Body of pancreas (tissue), 4 donors: ENCODE measurements at regions not wholly inside any gene's neighbourhood (a gene's known extent, or its start where the extent isn't known, plus 50 kb on each side); places are given as distances from the start of the nearest gene placed in this dataset.
A peak's percentile ranks its signal among the peaks of the same experiment; 100 is the strongest.

Experiments
- ATAC-seq: fragments of 150-250 bp; one replicate; pipeline ENCODE4 v1.9.1; 2016
- DNase-seq, 4 donors: peaks; one replicate each; pipeline ENCODE4 v3.0.0-alpha.2; 2019
- H3K27ac ChIP-seq, 4 donors: fragments of 200-600 bp; sonication (generic); 1 replicate in 3 of 4; 2 replicates in 1 of 4; pipeline versions ENCODE4 v1.5.1 to v1.6.1; 2016 to 2019; ENCODE audit warnings: mild to moderate bottlenecking in 1 of 4, mixed read lengths in 1 of 4, moderate library complexity in 1 of 4
- H3K27me3 ChIP-seq, 2 donors: fragments of 200-600 bp; sonication (generic); one replicate each; pipeline ENCODE4 v1.6.0; 2016; ENCODE audit warnings: mild to moderate bottlenecking in 1 of 2
- H3K36me3 ChIP-seq, 2 donors: fragments of 200-600 bp; sonication (generic); replicated peaks in 1 of 2; 2 replicates each; pipeline ENCODE4 v1.5.1; 2016; ENCODE audit warnings: low read depth in 2 of 2; ENCODE audit not compliant: insufficient read depth in 1 of 2
- H3K4me1 ChIP-seq: fragments of 200-600 bp; sonication (generic); one replicate; pipeline ENCODE4 v1.6.0; 2016
- H3K4me3 ChIP-seq, 2 donors: fragments of 200-600 bp; sonication (generic); 1 replicate in 1 of 2; 2 replicates in 1 of 2; pipeline ENCODE4 v1.5.1; 2016 to 2019
- H3K9me3 ChIP-seq, 3 donors: fragments of 200-600 bp; sonication (generic); 1 replicate in 2 of 3; 2 replicates in 1 of 3; pipeline ENCODE4 v1.5.1; 2016
- POLR2A ChIP-seq, 3 donors: fragments of 450-650 bp; IDR thresholded peaks; one replicate each; pipeline ENCODE4 v1.6.1; 2016; ENCODE audit warnings: antibody characterized with exemption in 3 of 3, mild to moderate bottlenecking in 2 of 3
- WGBS, 2 donors: methylation state at CpG; one replicate each; pipeline ENCODE4 v1.1.5; 2017; 5-methylcytosine and 5-hydroxymethylcytosine counted together
- intact Hi-C: fragments of 100-400 bp; cut with DNase I; formaldehyde crosslinking; loops from one replicate; pipeline ENCODE4 v1.15.1; 2023
- TF ChIP-seq, protein P1 (sequence below), 7 experiments: fragments of 450-650 bp in 4 of 7; fragments of 200-600 bp in 3 of 7; sonication (generic) in 3 of 7; IDR thresholded peaks; one replicate each; pipeline ENCODE4 v1.5.1; 2016 to 2019; ENCODE audit warnings: antibody characterized with exemption in 7 of 7

DNA sequence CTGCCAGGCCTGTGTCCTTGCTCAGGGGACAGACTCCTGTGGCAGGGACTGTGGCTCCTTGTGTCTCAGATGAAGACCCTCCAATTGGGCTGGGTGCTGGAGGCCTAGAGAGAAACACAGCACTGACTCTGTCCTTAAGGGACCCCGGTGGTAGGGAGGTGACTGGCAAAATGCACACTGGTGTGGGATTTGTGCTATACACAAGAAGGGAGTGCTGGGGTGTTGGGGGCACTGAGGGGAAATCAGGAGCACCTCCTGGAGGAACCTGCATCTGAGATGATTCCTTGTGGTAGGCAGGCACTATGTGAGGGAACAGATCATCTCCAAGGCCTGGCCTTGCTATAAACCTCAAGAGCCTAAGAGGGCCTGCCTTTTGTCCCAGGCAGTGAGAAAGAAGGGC is 149.2 kb downstream of the RPS24 start:
- intact Hi-C loops = no loop called here
- no peaks in the 10 kb centered on the region for H3K36me3 ChIP-seq
- no peak overlapping the region for H3K4me3 ChIP-seq
- no peak for TF ChIP-seq POLR2A (IDR thresholded peaks at IDR 0.05)
- TF ChIP-seq, protein P1, sequence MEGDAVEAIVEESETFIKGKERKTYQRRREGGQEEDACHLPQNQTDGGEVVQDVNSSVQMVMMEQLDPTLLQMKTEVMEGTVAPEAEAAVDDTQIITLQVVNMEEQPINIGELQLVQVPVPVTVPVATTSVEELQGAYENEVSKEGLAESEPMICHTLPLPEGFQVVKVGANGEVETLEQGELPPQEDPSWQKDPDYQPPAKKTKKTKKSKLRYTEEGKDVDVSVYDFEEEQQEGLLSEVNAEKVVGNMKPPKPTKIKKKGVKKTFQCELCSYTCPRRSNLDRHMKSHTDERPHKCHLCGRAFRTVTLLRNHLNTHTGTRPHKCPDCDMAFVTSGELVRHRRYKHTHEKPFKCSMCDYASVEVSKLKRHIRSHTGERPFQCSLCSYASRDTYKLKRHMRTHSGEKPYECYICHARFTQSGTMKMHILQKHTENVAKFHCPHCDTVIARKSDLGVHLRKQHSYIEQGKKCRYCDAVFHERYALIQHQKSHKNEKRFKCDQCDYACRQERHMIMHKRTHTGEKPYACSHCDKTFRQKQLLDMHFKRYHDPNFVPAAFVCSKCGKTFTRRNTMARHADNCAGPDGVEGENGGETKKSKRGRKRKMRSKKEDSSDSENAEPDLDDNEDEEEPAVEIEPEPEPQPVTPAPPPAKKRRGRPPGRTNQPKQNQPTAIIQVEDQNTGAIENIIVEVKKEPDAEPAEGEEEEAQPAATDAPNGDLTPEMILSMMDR (IDR thresholded peaks at IDR 0.05) = no peak
- no peak overlapping the region for H3K27ac ChIP-seq
- no peaks in the 10 kb centered on the region for H3K4me1 ChIP-seq
- WGBS, 2 donors = 80 to 94% methylated on average over 1 of the region's 1 CpG
- DNase-seq (no peak), ATAC-seq (no peak)
- no peaks in the 10 kb centered on the region for H3K27me3 ChIP-seq
- H3K9me3 ChIP-seq = no peaks in the 10 kb centered on the region

DNA sequence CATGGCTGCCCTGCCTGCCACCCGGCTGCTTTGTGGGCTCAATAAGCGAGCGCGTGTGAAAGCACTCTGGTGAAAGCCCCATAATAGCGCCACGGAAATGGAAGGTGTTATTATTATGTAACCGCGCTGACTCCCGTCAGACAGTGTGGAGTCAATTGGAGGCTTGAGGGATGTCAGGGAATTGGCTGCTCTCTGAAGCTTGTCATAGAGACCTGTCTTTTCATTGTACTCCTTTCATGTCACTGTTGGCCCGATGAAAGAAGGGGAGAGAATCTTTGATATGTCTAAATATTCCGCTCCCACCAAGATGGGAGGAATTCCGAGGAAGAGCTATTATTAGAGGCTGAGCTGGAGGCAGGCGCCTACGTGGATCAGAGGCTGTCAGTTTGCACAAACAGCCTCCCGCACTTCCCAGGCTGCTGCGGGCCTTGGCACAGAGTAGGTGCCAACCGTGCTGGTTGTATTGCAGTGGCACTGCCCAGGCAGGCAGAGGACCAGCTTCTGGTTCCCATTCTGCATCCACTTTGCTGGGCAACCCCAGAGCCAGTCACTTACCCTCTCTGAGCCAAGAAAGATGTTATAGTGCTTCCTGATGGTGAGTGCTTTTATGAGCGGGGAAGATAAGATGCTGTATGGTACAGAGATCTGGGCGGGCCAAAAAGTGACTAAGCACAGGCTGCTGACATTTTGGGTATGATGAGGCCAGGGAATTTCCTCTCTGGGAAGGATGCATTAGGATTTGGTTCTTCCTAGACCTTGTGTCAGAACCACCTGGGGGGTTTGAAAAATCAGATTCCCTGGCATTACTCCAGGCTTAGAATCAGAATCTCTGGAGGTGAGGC is 151.4 kb downstream of the RPS24 start:
- no peak for ATAC-seq
- Histone ChIP-seq H3K27ac (no peak overlapping the region), H3K27me3 (no peaks in the 10 kb centered on the region), H3K4me1 (no peaks in the 10 kb centered on the region), H3K9me3 (no peaks in the 10 kb centered on the region), H3K4me3 (no peak overlapping the region), H3K36me3 (no peaks in the 10 kb centered on the region)
- WGBS, 2 donors = 85 to 92% methylated on average over 16 to 19 of the region's 19 CpGs
- no peak for DNase-seq
- TF ChIP-seq, protein P1 (IDR thresholded peaks at IDR 0.05) = no peak
- no peak for TF ChIP-seq POLR2A (IDR thresholded peaks at IDR 0.05)
- intact Hi-C loops = no loop called here

DNA sequence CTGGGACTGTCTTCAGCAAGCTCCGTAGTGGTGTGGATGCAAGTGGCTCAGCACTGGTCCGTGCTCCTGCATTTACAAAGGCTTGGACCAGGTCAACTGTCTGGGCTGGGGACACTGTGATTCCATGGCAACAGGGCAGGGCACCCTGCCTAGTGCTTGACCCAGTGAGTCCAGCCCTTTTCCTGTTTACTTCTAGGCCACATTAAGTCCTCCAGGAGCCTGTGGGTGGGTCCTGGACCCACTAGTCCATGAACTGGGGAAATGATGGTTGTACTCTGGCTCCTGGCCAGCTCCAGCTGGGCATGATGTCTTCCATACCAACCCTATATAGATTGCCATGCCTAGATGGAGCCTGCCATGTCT is 152.0 kb downstream of the RPS24 start:
- DNase-seq (no peak), ATAC-seq (peak; percentile 33)
- Histone ChIP-seq H3K27me3 (no peaks in the 10 kb centered on the region), H3K27ac (no peak overlapping the region), H3K36me3 (no peaks in the 10 kb centered on the region), H3K9me3 (no peaks in the 10 kb centered on the region), H3K4me3 (no peak overlapping the region), H3K4me1 (no peaks in the 10 kb centered on the region)
- WGBS, 2 donors = 87% methylated on average over 2 of the region's 2 CpGs; no CpG with 5 or more reads in 1 of the 2 donors
- intact Hi-C loops = no loop called here
- TF ChIP-seq, protein P1 (IDR thresholded peaks at IDR 0.05) = no peak
- TF ChIP-seq POLR2A (IDR thresholded peaks at IDR 0.05) = no peak

DNA sequence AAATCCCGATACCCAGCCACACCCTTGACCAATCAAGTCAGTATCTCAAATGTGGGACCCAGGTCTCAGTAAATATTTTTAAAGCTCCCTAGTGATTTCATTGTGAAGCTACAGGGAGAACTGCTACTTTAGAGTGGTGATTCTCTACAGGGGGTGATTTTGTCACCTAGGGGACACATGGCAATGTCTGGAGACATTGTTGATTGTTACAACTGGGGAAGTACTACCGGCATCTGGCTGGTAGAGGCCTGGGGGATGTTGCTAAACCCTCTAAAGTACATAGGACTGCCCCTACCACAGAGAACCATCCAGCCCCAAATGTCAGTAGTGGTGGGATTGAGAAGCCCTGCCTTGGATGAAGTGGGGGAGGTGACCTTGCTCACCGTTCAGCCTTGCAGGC is 152.9 kb downstream of the RPS24 start:
- intact Hi-C loops = no loop called here
- ATAC-seq = no peak
- DNase-seq = no peak
- no peak overlapping the region for H3K4me3 ChIP-seq
- 76 to 83% methylated on average over 2 to 3 of the region's 3 CpGs for WGBS, 2 donors
- H3K27me3 ChIP-seq = no peaks in the 10 kb centered on the region
- H3K36me3 ChIP-seq = no peaks in the 10 kb centered on the region
- no peaks in the 10 kb centered on the region for H3K9me3 ChIP-seq
- H3K27ac ChIP-seq = no peak overlapping the region
- H3K4me1 ChIP-seq = no peaks in the 10 kb centered on the region
- TF ChIP-seq, protein P1 (IDR thresholded peaks at IDR 0.05) = no peak
- no peak for TF ChIP-seq POLR2A (IDR thresholded peaks at IDR 0.05)

DNA sequence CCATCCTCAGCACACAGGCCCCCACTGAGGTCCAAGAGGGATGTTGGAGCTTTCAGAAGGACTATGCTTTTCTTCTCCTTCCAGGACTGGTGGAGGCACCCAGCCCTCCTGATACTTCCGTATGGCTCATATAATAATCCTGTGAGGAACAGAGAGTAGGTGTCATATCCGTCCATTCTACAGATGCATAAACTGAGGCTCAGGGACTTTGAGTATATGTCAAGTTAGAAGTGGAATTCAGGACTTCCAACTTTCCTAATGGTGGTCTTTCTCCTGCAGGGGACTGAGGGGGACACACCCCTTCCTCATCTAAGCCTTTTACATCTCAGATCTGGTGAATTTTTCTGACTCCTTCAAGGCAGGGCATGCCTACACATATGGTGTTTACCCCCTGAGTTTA is 153.7 kb downstream of the RPS24 start:
- no peaks in the 10 kb centered on the region for H3K9me3 ChIP-seq
- 88 to 95% methylated on average over 2 of the region's 2 CpGs for WGBS, 2 donors
- TF ChIP-seq, protein P1 (IDR thresholded peaks at IDR 0.05) = no peak
- no peak for TF ChIP-seq POLR2A (IDR thresholded peaks at IDR 0.05)

More for the DNA sequence above, 153.7 kb downstream of the RPS24 start:
- no peak overlapping the region for H3K27ac ChIP-seq
- no peaks in the 10 kb centered on the region for H3K36me3 ChIP-seq
- H3K27me3 ChIP-seq = no peaks in the 10 kb centered on the region
- H3K4me1 ChIP-seq = no peaks in the 10 kb centered on the region
- H3K4me3 ChIP-seq = no peak overlapping the region
- DNase-seq = no peak
- intact Hi-C loops = no loop called here
- no peak for ATAC-seq
